HG02588 (cell line): ENCODE measurements at regions not wholly inside any gene's neighbourhood (a gene's known extent, or its start where the extent isn't known, plus 50 kb on each side); places are given as distances from the start of the nearest gene placed in this dataset.
"Not testable (repeated sequence)": the region's sequence is repeated elsewhere in the genome, so short reads cannot be mapped to it uniquely, and the experiment has no call there.

ENCODE experiments used
- ATAC-seq: cut with Tn5 transposase; IDR thresholded peaks from one replicate; pipeline ENCODE4 v1.9.1; 2021; ENCODE audit warnings: mild to moderate bottlenecking, moderate library complexity; ENCODE audit not compliant: unreplicated experiment

GRCh38 chr22:22061085-22062077 lies 78.8 kb upstream of the TOP3B start:
- no peak for ATAC-seq

DNA sequence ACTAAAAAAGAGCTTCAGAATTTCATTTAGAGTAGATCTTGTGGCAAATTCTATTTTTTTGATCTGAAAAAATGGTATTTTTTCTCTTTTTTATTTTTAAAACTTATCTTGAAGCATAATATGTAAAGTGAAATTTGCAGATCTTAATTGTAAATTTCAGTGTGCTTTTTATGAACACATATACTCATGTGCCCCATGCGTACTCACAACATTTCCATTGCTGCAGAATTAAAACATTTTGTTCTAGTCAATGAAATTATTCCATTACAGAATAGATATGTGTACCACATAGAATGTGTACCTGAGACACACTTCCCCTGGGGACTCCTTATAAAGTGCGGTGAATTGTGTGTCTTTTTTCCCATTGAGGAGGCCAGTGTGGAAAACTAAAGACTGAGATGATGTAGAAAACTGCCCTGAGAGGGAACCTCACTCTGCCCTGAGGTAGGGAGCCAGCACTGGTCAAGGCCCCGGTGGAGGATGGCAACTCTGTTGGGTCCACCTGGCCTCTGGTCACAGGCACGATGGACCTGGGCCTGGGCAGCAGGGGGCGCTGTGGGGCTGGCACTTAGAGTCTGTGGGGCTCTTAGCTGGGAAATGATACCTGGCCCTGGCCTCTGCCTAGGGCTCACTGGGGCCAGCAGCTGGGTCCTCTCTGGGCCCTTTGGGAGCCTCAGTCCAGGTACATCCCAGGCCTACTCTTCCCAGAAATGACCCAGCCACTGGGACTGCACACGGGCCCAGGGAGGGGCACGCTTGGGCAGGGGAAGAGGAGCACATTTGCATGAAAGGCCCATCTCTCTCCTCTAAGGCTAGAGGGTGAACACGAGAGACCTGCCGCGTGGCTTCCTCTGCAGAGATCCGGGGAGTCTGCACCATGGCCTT lies 77.9 kb upstream of the TOP3B start:
- ATAC-seq, result peak; percentile 56

DNA sequence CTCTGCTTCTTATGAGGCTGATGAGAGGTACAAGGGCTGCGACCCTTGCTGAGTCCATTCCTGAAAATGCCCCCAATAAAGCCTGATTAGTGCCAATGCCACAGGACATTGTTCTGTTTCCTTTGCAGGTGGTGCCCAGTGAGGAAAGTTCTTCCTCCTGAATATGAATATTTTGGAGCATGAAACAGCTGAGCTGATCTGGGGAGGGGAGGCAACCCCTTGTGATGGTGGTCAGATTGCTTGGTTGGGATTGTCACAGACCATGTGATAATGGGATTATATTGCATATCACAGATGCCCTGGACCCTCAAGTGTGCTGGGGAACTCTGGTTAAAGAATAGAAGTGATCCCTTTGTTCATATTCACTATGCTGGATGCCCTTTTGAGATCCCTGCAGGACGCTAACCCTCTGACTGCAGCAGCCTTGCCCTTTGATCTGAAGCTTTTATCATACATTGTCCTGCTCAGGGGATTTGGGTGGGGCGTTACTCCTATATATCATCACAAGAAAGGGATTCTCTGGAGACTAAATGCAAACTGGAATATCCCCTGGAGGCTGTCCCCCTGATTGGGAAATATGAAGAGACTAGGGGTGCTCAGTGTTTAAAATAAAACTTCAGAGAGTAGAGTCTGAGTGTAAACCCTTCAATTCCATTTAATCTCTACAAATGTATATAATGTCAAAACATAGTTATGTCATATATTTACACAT lies 76.9 kb upstream of the TOP3B start:
- ATAC-seq, result no peak

GRCh38 chr22:22058633-22059290 lies 76.2 kb upstream of the TOP3B start:
- ATAC-seq, result no peak

GRCh38 chr22:22057617-22058378 lies 75.2 kb upstream of the TOP3B start:
- no peak for ATAC-seq

GRCh38 chr22:22056809-22057594 lies 74.4 kb upstream of the TOP3B start:
- ATAC-seq, result not testable (repeated sequence)

- not testable (repeated sequence) for ATAC-seq
These were observed 70.1 kb upstream of the TOP3B start for GRCh38 chr22:22052548-22053139.

DNA sequence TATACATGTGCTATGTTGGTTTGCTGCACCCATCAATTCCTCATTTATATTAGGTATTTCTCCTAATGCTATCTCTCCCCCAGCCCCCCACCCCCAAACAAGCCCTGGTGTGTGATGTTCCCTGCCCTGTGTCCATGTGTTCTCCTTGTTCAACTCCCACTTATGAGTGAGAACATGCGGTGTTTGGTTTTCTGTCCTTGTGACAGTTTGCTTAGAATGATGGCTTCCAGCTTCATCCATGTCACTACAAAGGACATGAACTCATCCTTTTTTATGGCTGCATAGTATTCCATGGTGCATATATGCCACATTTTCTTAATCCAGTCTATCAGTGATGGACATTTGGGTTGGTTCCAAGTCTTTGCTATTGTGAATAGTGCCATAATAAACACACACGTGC lies 68.4 kb upstream of the TOP3B start:
- not testable (repeated sequence) for ATAC-seq

DNA sequence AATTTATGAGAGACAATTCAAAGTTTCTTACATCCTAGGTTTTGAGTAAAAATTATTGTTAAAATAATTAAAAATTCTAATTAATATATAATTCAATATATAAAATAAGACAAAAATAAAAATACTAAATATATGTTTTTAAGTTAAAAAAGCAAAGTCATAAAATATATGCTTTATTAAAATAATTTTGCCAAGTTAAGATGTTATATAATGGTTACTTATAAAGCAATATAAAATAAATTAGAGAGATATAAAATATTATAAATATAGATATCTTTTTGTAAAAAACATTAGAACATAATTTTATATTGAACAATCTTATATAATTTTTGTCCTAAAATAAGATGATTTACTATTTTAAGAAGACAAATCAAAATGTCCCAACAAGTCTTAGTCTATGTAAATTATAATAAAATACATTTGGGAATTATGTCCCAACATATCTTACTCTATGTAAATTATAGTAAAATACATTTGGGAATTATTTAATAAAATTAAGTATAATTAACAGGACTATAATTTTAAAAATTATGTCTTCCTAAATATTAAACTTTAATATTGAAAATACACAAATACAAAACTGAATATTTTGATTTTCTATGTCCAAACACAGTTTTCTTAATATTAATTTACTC lies 67.7 kb upstream of the TOP3B start:
- no peak for ATAC-seq

- ATAC-seq, result no peak
These were observed 67.1 kb upstream of the TOP3B start for GRCh38 chr22:22049684-22050083.

DNA sequence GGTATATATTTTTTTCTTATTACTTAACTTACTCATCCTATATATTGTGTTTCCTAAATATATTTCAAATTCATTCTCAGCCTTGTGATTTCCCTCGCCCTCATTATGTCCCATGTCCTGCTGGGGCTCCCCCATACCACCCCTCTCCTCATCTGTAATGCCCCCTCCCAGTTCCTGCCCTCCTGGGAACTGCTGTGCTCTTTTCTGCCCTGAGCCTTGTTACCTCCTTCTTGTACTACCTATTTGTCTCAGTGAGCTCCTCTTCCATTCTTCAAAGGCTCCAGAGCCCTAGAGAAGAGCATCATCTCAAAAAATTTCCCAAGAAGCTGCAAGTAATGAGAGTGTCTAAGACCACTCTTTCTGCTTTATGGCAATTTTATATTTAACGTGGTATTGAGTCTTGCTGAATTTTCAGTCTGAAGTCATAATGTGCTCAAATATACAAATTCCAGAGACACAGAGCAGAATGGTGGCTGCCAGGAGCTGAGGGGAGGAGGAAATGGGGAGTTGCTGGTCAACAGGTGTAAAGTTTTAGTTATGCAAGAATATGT lies 66.5 kb upstream of the TOP3B start:
- no peak for ATAC-seq

DNA sequence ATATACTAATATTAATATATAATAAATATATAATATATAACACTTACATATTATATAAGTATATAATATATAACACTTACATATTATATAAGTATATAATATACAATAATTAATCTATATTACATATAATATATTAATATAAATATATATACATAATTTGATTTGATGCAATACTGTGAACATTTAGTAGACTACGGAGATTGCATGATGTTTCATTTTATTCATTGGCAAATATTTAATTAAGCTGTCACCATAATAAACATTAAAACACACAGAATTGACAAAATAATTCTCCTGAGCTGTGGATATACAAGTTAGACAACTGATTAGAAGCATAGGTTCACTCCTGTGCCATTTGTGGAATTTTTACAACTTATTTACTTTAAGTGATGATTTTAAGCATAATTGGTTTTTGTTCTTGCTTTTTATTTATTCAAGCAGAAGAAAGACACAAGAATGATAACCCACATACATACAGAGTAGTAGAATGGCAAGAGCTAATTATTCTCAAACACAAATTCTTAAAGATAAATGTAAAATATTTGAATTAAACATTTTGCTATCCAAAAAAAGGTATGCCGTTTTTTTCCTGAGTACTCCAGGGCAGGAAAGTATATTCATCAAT lies 65.8 kb upstream of the TOP3B start:
- ATAC-seq, result no peak

GRCh38 chr22:22047776-22048175 lies 65.2 kb upstream of the TOP3B start:
- ATAC-seq, result no peak

- no peak for ATAC-seq
These were observed 64.7 kb upstream of the TOP3B start for GRCh38 chr22:22047266-22047665.

DNA sequence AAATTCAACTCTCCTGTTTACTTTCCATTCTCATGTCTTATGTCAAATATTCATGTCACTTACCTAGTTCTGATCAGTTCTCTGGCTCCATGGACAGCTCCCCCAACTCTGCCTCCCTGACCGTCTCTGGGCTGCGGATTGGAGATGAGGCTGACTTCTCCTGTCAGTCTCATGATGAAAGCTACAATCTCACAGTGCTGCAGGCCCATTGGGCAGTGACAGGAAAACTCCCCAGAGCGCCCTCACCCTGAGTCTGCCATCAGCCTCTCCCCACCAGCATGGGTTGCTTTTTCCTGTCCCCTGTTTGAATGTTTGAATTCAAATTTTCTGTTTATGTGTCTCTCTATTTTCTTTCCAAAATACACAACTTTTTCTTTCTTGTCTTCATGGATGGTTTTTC lies 63.8 kb upstream of the TOP3B start:
- no peak for ATAC-seq

DNA sequence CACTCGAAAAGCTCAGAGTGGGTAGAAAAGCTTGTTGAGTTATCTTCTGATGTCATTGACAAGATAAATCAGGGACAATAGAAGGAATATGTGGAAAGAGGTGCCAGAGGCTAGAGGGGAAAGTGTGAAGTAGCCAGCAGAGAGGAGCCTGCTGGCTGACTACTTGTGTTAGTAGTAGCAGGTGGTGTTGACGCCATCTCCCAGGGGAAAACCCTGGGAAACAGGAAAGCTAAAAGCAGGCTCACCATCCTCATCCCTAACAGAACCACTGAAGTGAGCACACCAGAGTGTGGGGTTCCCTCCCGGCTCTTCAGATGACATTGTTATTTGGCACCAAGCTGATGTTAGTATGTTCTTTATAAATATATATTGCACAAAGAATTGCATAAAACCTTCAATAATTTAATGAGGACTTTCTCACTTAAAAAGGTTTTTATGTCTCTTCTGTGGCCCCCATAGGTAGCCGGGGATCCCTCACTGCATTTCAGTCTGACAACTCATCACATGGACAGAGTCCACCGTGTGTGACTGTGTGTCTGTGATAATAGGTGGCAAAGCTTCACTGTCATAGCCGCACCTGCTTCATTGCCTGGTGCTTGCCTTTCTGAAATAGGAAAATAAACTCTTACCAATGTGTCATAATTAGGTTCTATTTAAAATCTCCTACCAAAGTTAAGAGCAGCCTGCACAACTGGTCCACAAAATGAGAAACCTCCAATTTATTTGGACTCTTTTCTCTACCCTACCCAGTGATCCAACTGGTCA lies 63.2 kb upstream of the TOP3B start:
- no peak for ATAC-seq

- no peak for ATAC-seq
These were observed 61.6 kb upstream of the TOP3B start for GRCh38 chr22:22044153-22044552.
